Upper lobe of left lung (tissue), 4 donors: ENCODE measurements at regions not wholly inside any gene's neighbourhood (a gene's known extent, or its start where the extent isn't known, plus 50 kb on each side); places are given as distances from the start of the nearest gene placed in this dataset.

ENCODE experiments used
- EP300 ChIP-seq, 4 donors: sonication (generic); formaldehyde crosslinking; IDR thresholded peaks; one replicate each; pipeline ENCODE4 v1.5.1; 2017; ENCODE audit warnings: antibody characterized with exemption in 4 of 4, control low read depth in 2 of 4
- POLR2A ChIP-seq, 4 donors: fragments of 450-650 bp; IDR thresholded peaks; one replicate each; pipeline ENCODE4 v1.5.1; 2016 to 2017; ENCODE audit warnings: antibody characterized with exemption in 4 of 4, mild to moderate bottlenecking in 2 of 4
- TF ChIP-seq, protein P1 (sequence below), 6 experiments: fragments of 450-650 bp in 4 of 6; fragments of 200-600 bp in 2 of 6; sonication (generic) in 2 of 6; IDR thresholded peaks; one replicate each; pipeline ENCODE4 v1.5.1; 2016 to 2019; ENCODE audit warnings: antibody characterized with exemption in 6 of 6

DNA sequence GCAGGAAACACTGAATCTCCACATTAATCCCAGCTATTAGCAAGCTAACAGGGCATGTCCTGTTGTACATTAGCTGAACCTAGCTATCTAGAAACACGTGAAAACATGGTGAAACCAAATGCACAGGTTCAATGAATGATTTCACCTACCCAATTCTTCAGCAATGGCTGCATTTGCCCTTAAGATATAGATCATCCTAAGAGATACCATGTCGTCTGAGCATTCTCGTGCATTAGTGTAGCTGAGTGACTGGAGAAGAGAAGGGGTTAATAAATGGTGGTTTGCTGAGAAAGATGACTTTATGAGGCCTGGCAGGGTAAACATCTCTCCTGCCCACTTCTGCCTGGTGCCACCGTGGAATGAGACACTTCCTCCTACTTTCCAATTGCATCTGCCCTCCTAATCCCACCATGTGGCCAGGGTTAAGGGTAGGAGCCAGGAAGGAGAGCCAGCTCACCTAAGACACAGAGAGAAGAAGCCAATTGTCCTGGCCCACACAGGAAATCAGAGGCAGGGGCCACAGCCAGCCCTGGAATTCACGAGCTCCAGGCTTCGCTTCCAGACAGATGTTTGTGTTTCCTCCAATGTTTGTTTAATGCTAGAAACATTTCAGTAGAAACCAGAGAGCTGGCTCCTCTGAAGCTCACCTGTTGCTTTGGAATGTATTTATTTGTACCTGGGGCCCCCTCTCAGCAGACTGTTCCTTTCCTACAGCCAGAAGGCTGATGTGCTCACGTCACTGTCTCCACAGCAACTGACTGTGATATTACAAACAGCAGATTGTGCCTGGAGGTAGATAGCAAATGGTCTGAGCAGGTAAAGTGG is 126.0 kb upstream of the PARP11 start:
- TF ChIP-seq, protein P1, sequence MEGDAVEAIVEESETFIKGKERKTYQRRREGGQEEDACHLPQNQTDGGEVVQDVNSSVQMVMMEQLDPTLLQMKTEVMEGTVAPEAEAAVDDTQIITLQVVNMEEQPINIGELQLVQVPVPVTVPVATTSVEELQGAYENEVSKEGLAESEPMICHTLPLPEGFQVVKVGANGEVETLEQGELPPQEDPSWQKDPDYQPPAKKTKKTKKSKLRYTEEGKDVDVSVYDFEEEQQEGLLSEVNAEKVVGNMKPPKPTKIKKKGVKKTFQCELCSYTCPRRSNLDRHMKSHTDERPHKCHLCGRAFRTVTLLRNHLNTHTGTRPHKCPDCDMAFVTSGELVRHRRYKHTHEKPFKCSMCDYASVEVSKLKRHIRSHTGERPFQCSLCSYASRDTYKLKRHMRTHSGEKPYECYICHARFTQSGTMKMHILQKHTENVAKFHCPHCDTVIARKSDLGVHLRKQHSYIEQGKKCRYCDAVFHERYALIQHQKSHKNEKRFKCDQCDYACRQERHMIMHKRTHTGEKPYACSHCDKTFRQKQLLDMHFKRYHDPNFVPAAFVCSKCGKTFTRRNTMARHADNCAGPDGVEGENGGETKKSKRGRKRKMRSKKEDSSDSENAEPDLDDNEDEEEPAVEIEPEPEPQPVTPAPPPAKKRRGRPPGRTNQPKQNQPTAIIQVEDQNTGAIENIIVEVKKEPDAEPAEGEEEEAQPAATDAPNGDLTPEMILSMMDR (IDR thresholded peaks at IDR 0.05): no peak
- no peak for TF ChIP-seq EP300 (IDR thresholded peaks at IDR 0.05)
- TF ChIP-seq POLR2A (IDR thresholded peaks at IDR 0.05): peak in 1 of 4 donors; percentile 40
